ENCODE measurements at regions not wholly inside any gene's neighbourhood (a gene's known extent, or its start where the extent isn't known, plus 50 kb on each side); places are given as distances from the start of the nearest gene placed in this dataset.
"Not testable (repeated sequence)": the region's sequence is repeated elsewhere in the genome, so short reads cannot be mapped to it uniquely, and the experiment has no call there.

- DNase-seq (ENCODE audit: low read depth), result no peak
- no peak for TF ChIP-seq CTCF (conservative IDR thresholded peaks at IDR 0.05; ENCODE audit: control insufficient read depth, insufficient read depth, low read depth, low read length)
- H3K4me3 ChIP-seq (ENCODE audit: control insufficient read depth, low read depth, low read length), result no peak overlapping the region
These were observed 520.6 kb upstream of the PITX2 start for GRCh38 chr4:111143510-111143909.

DNA sequence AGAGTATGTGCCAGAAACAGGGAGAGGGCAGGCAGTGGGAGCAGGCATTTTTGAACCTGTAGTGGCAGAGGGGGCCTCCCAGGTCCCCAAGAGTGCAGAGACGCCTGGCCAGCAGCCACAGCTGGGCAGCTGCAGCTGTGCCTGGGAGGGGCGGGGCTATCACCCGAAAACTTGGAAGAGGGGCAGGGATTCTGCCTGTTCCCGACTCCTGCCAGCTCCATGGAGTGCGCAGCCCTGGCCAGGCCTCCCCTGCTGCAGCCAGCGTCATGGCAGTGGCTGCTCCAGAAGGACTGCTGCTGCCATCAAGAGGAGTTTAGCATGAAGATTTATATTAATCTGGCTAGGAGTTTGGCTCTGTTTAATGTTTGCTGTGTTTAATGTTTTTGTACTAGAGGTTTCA, 532.1 kb upstream of the PITX2 start:
- TF ChIP-seq CTCF (conservative IDR thresholded peaks at IDR 0.05; ENCODE audit: control insufficient read depth, insufficient read depth, low read depth, low read length), result no peak
- no peak for DNase-seq (ENCODE audit: low read depth)
- no peak overlapping the region for H3K4me3 ChIP-seq (ENCODE audit: control insufficient read depth, low read depth, low read length)

- H3K4me3 ChIP-seq (ENCODE audit: control insufficient read depth, low read depth, low read length), result not testable (repeated sequence)
- TF ChIP-seq CTCF (conservative IDR thresholded peaks at IDR 0.05; ENCODE audit: control insufficient read depth, insufficient read depth, low read depth, low read length), result peak; percentile 28
- peak; percentile 21 for DNase-seq (ENCODE audit: low read depth)
These were observed 541.7 kb upstream of the PITX2 start for GRCh38 chr4:111164556-111164955.

- no peak overlapping the region for H3K4me3 ChIP-seq (ENCODE audit: control insufficient read depth, low read depth, low read length)
- no peak for DNase-seq (ENCODE audit: low read depth)
- TF ChIP-seq CTCF (conservative IDR thresholded peaks at IDR 0.05; ENCODE audit: control insufficient read depth, insufficient read depth, low read depth, low read length), result no peak
These were observed 551.5 kb upstream of the PITX2 start for GRCh38 chr4:111174331-111174730.

- no peak for TF ChIP-seq CTCF (conservative IDR thresholded peaks at IDR 0.05; ENCODE audit: control insufficient read depth, insufficient read depth, low read depth, low read length)
- DNase-seq (ENCODE audit: low read depth), result no peak
- no peak overlapping the region for H3K4me3 ChIP-seq (ENCODE audit: control insufficient read depth, low read depth, low read length)
These were observed 555.4 kb upstream of the PITX2 start for GRCh38 chr4:111178231-111178630.

GRCh38 chr4:111187108-111187507, 564.2 kb upstream of the PITX2 start:
- DNase-seq (ENCODE audit: low read depth), result no peak
- no peak for TF ChIP-seq CTCF (conservative IDR thresholded peaks at IDR 0.05; ENCODE audit: control insufficient read depth, insufficient read depth, low read depth, low read length)
- no peak overlapping the region for H3K4me3 ChIP-seq (ENCODE audit: control insufficient read depth, low read depth, low read length)

- TF ChIP-seq CTCF (conservative IDR thresholded peaks at IDR 0.05; ENCODE audit: control insufficient read depth, insufficient read depth, low read depth, low read length), result no peak
- no peak overlapping the region for H3K4me3 ChIP-seq (ENCODE audit: control insufficient read depth, low read depth, low read length)
- DNase-seq (ENCODE audit: low read depth), result no peak
These were observed 575.6 kb upstream of the PITX2 start for GRCh38 chr4:111198446-111198845.

All from fibroblast of mammary gland (primary cell).